WTC11 (cell line): ENCODE measurements at regions not wholly inside any gene's neighbourhood (a gene's known extent, or its start where the extent isn't known, plus 50 kb on each side); places are given as distances from the start of the nearest gene placed in this dataset.

Experiments
- NFE2L1 ChIP-seq: sonication (generic); formaldehyde crosslinking; IDR thresholded peaks from 2 replicates; pipeline ENCODE4 v1.8.1; 2023; ENCODE audit warnings: missing genetic modification reagents
- TF ChIP-seq, protein P1 (sequence below): sonication (generic); formaldehyde crosslinking; IDR thresholded peaks from 2 replicates; pipeline ENCODE4 v1.8.0; 2023; ENCODE audit warnings: missing genetic modification reagents
- TF ChIP-seq, protein P2 (sequence below): fragments of 200-600 bp; IDR thresholded peaks from 2 replicates; pipeline ENCODE4 v1.8.0; 2022; ENCODE audit warnings: antibody characterized with exemption

DNA sequence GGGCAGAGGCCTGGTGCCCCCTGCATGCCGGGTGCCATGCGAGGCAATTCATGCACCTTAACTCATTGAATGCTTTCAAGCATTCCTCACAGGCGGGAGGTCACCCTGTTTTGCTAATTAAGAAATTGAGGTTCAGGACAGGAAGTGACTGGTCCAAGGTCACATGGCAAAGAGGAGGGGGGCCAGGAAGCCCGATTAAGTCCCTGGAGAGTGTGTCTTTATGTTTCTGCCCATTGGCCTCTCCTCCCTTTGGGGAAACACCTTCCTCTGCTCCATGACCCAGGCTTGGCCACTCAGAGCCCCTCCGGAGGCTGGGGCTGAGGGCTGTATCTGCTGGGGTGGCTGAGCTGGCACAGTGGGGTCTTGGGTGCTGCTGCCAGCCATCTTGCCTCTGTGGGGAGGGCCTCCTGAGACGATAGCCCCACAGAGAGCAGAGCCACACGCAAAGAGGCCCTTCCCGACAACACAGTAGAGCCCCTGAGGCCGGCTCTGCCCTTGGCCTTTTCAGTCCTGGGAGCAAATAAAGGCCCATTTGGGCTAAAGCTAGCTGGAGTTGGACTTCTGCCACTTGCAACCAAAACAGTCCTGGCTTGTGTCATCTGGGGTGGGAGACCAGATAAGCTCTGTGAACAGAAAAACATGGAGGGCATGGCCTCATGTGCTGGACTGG lies 90.8 kb upstream of the NEURL1B start:
- TF ChIP-seq, protein P1, sequence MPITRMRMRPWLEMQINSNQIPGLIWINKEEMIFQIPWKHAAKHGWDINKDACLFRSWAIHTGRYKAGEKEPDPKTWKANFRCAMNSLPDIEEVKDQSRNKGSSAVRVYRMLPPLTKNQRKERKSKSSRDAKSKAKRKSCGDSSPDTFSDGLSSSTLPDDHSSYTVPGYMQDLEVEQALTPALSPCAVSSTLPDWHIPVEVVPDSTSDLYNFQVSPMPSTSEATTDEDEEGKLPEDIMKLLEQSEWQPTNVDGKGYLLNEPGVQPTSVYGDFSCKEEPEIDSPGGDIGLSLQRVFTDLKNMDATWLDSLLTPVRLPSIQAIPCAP (CRISPR knock-in tag), result no peak
- TF ChIP-seq, protein P2, sequence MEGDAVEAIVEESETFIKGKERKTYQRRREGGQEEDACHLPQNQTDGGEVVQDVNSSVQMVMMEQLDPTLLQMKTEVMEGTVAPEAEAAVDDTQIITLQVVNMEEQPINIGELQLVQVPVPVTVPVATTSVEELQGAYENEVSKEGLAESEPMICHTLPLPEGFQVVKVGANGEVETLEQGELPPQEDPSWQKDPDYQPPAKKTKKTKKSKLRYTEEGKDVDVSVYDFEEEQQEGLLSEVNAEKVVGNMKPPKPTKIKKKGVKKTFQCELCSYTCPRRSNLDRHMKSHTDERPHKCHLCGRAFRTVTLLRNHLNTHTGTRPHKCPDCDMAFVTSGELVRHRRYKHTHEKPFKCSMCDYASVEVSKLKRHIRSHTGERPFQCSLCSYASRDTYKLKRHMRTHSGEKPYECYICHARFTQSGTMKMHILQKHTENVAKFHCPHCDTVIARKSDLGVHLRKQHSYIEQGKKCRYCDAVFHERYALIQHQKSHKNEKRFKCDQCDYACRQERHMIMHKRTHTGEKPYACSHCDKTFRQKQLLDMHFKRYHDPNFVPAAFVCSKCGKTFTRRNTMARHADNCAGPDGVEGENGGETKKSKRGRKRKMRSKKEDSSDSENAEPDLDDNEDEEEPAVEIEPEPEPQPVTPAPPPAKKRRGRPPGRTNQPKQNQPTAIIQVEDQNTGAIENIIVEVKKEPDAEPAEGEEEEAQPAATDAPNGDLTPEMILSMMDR, result no peak
- TF ChIP-seq NFE2L1 (CRISPR knock-in tag), result no peak
